GM18861 (cell line): ENCODE measurements at regions not wholly inside any gene's neighbourhood (a gene's known extent, or its start where the extent isn't known, plus 50 kb on each side); places are given as distances from the start of the nearest gene placed in this dataset.
"Not testable (repeated sequence)": the region's sequence is repeated elsewhere in the genome, so short reads cannot be mapped to it uniquely, and the experiment has no call there.

Experiments used
- ATAC-seq: cut with Tn5 transposase; IDR thresholded peaks from one replicate; pipeline ENCODE4 v1.9.1; 2021; ENCODE audit not compliant: unreplicated experiment

- no peak for ATAC-seq
Observed at GRCh38 chr7:89770161-89770560, 384.1 kb upstream of the STEAP1 start.

GRCh38 chr7:89771003-89771636 lies 383.1 kb upstream of the STEAP1 start:
- no peak for ATAC-seq

DNA sequence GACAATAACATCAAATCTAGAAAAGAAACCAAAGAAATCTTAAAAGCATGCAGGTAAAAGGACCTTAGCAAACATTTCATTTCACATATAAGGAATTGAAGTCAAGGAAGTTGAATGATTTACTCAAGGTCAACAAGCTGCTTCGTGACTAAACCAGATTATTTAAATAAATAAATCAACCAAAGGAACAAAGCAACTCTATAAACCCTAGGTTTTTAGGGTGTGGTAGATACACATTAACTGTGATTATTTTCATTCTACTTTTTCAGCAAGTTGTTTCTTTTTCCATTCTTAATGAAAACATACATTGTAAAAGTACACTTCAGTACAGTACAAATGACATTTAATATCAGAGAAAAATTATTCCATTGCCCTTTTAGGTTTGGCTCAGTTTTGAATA lies 382.0 kb upstream of the STEAP1 start:
- no peak for ATAC-seq

DNA sequence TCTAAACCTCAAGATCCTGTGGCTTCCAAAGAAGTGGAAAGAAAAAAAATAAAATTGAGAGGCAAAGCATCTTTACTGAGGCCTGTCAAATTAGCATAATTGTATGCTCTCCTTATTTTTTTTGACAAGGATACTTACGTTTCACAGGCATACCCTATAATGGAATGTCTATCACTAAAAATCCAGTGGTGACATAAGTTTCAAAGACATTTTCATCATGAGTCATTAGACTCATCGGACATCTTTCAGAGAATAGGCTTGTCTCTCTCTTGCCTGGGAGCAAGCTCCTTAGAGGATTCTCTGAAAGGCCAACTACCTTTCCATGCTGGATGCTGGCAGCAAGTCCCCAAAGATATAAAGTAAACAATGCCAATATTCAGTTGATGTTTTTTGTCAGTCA lies 380.7 kb upstream of the STEAP1 start:
- no peak for ATAC-seq

DNA sequence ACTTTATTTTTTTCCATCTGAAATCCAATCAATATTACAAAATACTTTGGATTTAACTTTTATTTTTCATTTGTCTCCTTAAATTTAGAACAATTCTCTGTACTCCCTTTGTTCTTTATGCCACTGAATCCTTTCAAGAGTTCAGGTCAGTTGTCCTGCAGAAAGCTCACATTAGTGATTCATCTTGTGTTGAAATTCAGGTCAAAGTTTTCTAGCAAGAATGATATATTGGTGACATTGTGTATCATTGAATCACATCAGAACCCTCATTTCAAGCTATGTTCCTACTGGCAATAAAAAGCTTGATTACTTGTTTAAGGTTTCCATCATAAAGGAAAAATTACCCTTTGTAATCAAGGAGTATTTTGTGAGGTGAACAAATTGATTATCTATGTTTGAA lies 378.8 kb upstream of the STEAP1 start:
- no peak for ATAC-seq

- no peak for ATAC-seq
Observed at GRCh38 chr7:89776980-89777379, 377.3 kb upstream of the STEAP1 start.

GRCh38 chr7:89777499-89777898 lies 376.8 kb upstream of the STEAP1 start:
- ATAC-seq, result no peak

- ATAC-seq, result no peak
Observed at GRCh38 chr7:89780291-89780690, 374.0 kb upstream of the STEAP1 start.

DNA sequence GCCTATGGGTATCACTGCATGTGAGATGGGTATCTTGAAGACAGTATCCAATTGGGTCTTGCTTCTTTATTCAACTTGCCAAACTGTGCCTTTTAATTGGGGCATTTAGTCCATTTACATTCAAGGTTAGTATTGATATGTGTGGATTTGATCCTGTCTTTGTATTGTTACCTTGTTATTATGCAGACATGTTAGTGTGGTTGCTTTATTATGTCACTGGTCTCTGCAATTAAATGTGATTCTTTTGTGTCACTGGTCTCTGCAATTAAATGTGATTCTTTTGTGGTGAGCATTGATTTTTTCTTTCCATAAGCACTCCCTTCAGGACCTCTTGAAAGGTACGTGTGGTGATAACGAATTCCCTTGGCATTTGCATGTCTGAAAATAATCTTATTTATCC lies 357.8 kb upstream of the STEAP1 start:
- no peak for ATAC-seq

DNA sequence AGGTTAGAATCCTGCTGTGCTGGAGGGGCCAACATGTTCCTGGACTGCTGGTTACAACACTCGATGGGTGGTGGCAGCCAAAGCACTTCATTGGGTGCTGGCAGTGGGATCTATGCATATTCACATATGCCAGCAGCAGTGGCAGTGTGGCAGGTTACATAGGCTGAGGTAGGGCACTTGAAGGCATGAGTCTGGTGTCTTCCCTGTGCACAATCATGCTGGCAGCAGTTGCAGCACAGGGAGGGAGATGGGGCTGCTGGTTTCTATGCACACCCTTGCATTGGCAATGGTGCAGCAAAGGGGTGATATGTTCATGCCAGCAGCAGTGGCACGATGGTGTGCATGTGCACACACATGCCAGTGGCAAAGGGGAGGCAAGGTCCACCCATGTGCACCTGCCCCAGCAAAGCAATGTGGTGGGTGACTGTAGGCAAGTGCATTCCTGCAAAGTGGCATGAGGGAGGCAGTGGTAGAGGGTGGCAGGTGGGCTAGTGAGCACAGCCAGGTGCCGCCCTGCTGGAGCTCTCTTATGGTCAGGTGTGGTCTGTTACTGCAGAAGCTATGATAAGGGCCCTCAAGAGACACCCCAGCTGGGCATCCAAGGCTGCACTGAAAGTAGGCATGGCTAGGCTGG lies 356.2 kb upstream of the STEAP1 start:
- ATAC-seq, result no peak

DNA sequence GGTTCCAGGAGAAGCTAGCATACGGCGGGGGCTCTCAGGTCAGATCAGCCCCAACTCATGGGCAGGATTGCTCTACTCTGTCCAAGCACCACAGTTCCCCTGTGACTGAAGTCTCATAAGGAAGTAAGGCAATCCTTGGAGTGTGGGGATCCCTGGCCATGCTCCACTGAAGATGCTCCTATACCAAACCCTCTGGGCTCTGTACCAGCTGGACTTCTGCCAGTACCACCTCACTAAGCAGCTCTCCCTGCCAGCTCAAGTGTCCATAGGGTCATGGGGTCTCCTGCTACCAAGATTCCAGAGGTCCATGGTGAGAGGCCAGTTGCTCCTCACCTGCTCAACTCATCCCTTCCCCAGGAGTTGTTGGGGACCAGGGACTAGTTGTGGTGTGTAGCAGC lies 355.7 kb upstream of the STEAP1 start:
- ATAC-seq, result no peak

DNA sequence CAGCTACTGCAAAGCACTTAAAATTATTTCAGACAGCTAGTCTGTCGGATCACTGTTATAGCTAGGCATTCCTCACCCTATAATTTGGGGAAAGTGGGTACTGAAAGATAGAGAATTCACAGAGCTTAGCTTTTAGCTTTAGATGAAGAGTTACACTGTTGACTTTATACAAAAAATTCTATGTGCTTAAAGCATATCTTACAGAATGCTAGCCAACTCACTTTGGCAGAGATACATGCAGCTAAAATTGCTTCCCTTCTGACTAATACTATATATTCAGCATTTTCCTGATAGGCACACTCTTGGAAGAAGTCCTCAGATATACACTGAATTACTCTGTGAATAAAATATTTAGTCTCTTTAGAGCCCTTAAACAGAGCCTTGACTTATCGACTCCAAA lies 353.5 kb upstream of the STEAP1 start:
- no peak for ATAC-seq

GRCh38 chr7:89809291-89809690 lies 345.0 kb upstream of the STEAP1 start:
- ATAC-seq, result no peak

GRCh38 chr7:89813081-89813480 lies 341.2 kb upstream of the STEAP1 start:
- no peak for ATAC-seq

DNA sequence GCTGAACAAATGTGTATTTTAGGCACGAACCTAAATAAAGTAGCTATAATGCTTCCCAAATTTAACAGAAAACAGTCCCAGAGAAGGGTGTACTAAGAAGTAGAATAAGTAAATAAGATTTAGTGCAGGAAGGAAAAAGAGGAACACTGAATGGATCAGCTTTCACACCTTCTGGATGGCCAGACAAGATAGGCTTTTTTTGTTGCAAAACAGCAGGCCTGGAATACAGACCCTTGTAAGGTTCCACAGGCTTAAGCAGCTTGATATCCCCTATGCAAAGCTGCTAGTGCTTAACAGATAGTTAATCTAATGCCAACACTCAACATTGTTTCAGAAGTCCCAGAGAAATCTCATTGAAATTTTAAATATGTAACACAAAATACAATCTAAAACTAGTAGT lies 328.1 kb upstream of the STEAP1 start:
- ATAC-seq, result no peak

DNA sequence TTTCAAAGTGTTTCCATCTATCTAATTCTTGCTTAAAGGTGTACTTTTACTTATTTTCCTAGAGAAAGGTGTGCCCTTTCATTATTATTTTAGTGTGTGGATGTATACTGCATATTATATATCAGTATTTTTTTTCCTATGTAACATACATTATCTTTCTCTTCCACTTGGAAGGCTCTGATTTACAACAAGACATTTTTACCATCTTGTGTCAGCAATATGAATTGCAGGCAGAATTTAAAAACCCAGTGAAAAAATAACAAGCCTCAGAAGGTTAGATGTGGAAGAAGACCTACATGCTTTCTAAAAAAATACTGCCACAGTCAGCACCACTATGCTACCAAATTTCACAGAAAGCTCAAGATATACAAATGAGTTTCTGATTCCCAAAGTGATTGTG lies 327.7 kb upstream of the STEAP1 start:
- ATAC-seq, result no peak

DNA sequence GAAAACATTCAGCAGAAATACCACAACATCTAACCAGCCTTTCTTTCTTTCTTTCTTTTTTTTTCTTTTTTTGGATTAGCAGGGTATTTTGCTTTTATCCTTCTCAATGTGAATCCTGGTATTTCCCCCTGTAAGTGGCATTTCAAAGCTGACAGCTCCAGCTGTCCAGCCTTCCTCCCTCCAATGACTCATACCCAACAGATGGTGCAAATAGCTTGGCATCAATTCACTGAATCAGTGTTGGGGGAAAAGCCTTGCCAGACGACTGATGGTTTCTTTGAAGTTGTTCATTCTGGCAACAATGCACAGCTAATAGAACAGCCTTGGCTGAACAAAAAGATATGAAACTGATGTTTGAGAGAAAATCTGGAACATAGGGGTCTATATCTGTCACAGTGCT lies 316.8 kb upstream of the STEAP1 start:
- no peak for ATAC-seq

DNA sequence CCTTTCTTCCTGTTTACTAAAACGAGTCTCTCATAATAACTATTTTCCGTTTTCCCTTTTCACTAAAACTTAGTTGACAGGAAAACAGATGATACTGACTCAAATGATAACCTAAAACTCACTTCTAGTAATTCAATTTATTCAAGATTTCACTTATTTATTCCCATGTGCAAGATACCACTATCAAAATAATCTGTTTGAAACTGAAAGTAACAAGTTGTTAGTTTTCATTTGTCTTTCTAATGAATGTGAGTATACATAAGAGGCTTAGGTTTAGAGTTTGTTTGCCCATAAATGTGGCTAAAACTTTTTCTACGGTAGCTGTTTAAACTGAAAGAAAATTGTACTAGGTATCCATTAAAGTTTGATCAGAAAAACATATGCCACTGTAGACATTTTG lies 314.9 kb upstream of the STEAP1 start:
- ATAC-seq, result no peak

DNA sequence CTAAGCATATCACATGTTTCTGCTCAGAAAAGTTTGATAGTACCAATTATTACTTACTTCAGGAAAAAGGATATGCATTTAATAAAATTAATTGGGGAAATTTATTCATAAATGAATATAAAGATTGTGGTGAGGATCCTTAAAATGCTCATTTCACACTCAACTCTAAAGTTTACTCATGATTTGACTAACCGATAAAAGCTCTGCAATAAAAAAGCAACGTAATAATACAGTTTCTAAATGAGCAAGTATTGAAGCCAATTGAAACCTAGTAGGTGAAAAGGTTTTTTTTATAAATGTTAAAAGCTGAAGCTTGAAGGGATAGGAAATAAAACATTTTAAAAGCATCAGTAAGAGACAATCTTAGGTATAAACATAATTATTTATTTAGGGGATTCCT lies 308.3 kb upstream of the STEAP1 start:
- ATAC-seq, result no peak

DNA sequence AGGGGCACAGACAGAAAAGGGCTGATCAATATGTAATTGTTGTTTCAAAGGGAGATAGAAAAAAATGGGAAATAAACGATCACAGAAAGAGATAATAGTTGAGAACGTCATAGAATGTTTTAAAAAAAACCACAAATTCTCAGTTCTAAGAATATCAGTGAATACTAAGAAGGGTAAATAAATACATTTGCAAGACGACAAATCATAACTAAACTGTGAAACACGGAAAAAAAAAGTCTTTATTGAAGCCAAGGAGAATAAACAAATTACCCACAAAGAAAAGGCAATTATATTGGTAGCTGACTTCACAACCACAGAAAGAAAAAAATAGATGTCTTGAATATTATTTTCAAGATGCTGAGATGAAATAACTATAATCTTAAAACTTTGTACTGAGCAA lies 305.2 kb upstream of the STEAP1 start:
- no peak for ATAC-seq

- ATAC-seq, result not testable (repeated sequence)
Observed at GRCh38 chr7:89857053-89857452, 297.2 kb upstream of the STEAP1 start.

GRCh38 chr7:89857767-89858166 lies 296.5 kb upstream of the STEAP1 start:
- no peak for ATAC-seq

DNA sequence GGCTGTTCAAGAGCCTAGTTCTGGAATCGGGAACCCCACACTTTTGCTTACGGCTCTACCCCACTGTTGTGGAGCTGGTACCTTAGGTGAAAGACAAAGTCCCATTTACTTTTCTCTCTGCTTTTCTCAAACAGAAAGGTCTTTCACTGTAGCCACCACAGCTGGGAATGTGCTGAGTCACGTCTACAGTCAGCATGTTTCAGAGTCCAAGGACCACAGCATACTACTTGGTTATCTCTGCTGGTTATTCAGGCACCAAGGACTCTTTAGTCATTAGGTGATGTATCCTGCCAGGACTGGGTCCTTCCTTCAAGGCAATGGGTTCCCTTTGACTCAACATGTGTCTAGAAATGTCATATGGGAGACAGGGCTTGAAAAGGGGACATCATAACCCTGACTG lies 266.8 kb upstream of the STEAP1 start:
- ATAC-seq, result no peak
